Bronchial epithelial cell (primary cell): ENCODE measurements at regions not wholly inside any gene's neighbourhood (a gene's known extent, or its start where the extent isn't known, plus 50 kb on each side); places are given as distances from the start of the nearest gene placed in this dataset.

ENCODE experiments used
- DNase-seq: peaks from one replicate; pipeline ENCODE4 v3.0.0-alpha.2; 2010; ENCODE audit warnings: low read depth
- FAIRE-seq: peaks from 2 replicates; lab custom pipeline; 2011; peaks lifted over from hg19 to GRCh38; lab: Jason Lieb, UNC
- H3K27me3 ChIP-seq: 2 replicates; pipeline ENCODE4 v1.5.1; 2011; ENCODE audit warnings: low read length; ENCODE audit not compliant: control insufficient read depth, insufficient read depth
- H3K36me3 ChIP-seq: 2 replicates; pipeline ENCODE4 v1.5.1; 2011; ENCODE audit warnings: low read length; ENCODE audit not compliant: control insufficient read depth, insufficient read depth
- H3K4me3 ChIP-seq: 2 replicates; pipeline ENCODE4 v1.5.1; 2011; ENCODE audit warnings: mild to moderate bottlenecking, low read depth, low read length, control low read depth
- TF ChIP-seq, protein P1 (sequence below): IDR thresholded peaks from 2 replicates; pipeline ENCODE4 v1.5.1; 2011; ENCODE audit warnings: mild to moderate bottlenecking, moderate library complexity, low read length, control low read depth, inconsistent platforms; ENCODE audit not compliant: insufficient read depth, severe bottlenecking

DNA sequence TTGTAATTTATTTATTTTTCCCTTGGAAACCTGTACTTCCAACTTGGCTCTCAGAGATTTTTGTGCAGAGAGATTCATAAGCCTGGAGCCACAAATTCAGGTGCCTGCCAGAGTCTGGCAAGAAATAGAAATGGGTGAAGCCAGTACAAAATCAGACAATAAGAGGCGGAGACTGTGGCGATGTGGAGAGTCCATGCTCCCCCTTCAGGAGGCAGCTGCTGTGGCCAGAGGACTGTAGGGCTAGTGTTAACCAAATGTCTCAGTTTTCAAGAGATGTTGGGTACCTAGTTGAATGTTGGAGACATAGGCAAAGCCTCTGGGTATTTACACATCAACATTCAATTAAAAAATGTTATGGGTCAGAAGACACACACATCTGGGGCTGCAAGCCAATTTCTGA is 208.6 kb downstream of the PSAT1 start:
- TF ChIP-seq, protein P1, sequence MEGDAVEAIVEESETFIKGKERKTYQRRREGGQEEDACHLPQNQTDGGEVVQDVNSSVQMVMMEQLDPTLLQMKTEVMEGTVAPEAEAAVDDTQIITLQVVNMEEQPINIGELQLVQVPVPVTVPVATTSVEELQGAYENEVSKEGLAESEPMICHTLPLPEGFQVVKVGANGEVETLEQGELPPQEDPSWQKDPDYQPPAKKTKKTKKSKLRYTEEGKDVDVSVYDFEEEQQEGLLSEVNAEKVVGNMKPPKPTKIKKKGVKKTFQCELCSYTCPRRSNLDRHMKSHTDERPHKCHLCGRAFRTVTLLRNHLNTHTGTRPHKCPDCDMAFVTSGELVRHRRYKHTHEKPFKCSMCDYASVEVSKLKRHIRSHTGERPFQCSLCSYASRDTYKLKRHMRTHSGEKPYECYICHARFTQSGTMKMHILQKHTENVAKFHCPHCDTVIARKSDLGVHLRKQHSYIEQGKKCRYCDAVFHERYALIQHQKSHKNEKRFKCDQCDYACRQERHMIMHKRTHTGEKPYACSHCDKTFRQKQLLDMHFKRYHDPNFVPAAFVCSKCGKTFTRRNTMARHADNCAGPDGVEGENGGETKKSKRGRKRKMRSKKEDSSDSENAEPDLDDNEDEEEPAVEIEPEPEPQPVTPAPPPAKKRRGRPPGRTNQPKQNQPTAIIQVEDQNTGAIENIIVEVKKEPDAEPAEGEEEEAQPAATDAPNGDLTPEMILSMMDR = no peak
- H3K36me3 ChIP-seq = no peaks in the 10 kb centered on the region
- H3K4me3 ChIP-seq = no peak overlapping the region
- DNase-seq (no peak), FAIRE-seq (no peak)
- no peaks in the 10 kb centered on the region for H3K27me3 ChIP-seq

DNA sequence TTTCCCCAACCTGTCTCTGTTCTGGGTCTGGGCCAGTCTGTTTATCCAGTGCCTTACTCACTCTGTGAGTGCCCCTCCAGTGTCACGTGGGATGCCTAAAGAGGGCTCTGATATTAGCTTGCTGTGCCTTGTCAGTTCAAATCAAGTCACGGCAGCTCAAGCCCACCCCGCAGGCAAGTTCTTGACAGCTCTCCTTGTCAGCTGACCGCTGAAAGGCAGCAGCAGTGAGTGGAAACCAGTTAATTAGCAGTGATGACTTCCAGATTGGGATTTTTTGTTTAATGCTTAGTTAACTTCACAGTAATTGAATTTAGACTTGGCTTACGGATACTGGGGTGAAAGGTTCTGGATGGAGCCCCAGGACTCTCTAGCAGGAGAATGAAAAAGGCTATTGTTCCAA is 210.1 kb downstream of the PSAT1 start:
- FAIRE-seq = no peak
- Histone ChIP-seq H3K27me3 (no peaks in the 10 kb centered on the region), H3K36me3 (no peaks in the 10 kb centered on the region), H3K4me3 (no peak overlapping the region)
- TF ChIP-seq, protein P1 = no peak
- no peak for DNase-seq

DNA sequence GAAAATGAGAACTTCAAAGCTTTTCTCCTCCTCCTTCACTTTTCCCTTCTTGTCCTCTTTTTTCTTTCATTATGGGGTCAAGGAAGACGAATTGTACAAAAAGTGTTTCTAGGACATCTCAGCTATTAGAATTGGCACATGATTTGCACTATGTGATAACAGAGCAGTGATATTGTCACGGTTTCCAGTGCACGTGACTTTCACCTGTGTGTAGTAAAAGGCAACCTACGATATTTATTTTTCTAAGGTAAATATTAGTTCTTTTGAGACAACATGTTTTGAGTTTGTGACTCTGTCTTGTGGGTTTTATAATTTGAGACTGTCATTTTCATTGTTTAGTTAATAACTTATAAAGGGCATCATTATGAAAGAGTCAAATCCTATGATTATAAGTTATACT is 213.1 kb downstream of the PSAT1 start:
- Histone ChIP-seq H3K27me3 (no peaks in the 10 kb centered on the region), H3K4me3 (no peak overlapping the region), H3K36me3 (no peaks in the 10 kb centered on the region)
- FAIRE-seq = no peak
- no peak for DNase-seq
- TF ChIP-seq, protein P1 = no peak

- Histone ChIP-seq H3K27me3 (no peaks in the 10 kb centered on the region), H3K36me3 (no peaks in the 10 kb centered on the region), H3K4me3 (no peak overlapping the region)
- TF ChIP-seq, protein P1 = no peak
- no peak for DNase-seq
- no peak for FAIRE-seq
Observed at GRCh38 chr9:78515108-78515507, 218.2 kb downstream of the PSAT1 start.

DNA sequence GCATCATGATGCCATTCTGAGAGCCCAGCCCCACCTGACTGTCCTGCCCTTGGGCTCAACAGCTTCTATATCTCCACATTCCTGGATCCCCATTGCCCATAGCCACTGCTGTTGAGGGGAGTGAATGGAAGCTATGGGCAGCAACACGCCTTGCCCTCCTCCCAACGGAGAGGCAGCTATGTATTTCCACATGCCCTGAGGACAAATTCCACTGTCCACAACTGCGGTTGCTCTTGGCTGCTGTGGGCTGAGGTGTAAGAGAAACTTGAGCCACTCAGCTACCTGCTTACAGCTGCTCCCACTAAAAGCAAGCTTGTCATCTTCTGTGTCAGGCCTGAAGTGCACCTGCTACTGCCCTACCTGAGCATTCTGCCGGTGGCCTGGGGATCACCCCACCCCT is 222.9 kb downstream of the PSAT1 start:
- no peaks in the 10 kb centered on the region for H3K36me3 ChIP-seq
- H3K4me3 ChIP-seq = no peak overlapping the region
- TF ChIP-seq, protein P1 = no peak
- DNase-seq = no peak
- no peaks in the 10 kb centered on the region for H3K27me3 ChIP-seq
- no peak for FAIRE-seq

DNA sequence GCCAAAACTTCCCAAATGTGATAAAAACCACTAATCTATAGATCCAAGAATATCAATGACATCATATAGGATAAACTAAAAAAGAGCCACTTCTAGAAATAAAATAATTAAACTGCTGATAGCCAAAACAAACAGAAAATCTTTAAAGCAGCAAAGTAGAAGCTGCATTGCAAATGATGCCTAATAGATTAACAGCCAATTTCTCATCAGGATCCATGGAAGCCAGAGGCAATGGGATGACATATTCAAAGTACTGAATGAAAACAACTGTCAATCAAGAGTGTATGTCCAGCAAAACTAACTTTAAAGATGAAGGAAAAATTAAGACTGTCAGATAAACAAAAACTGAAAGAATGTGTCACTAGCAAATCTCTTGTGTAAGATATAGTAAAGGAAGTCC is 224.8 kb downstream of the PSAT1 start:
- no peak for FAIRE-seq

More for the DNA sequence above, 224.8 kb downstream of the PSAT1 start:
- DNase-seq = no peak
- no peaks in the 10 kb centered on the region for H3K27me3 ChIP-seq
- no peak overlapping the region for H3K4me3 ChIP-seq
- no peaks in the 10 kb centered on the region for H3K36me3 ChIP-seq
- TF ChIP-seq, protein P1 = no peak
